Esophagus (tissue), 2 donors: ENCODE measurements at regions not wholly inside any gene's neighbourhood (a gene's known extent, or its start where the extent isn't known, plus 50 kb on each side); places are given as distances from the start of the nearest gene placed in this dataset.
"Not testable (repeated sequence)": the region's sequence is repeated elsewhere in the genome, so short reads cannot be mapped to it uniquely, and the experiment has no call there.

Source experiments
- H3K27ac ChIP-seq, 2 donors: one replicate each; pipeline ENCODE4 v1.5.1; 2013; ENCODE audit warnings: low read depth in 2 of 2, mild to moderate bottlenecking in 2 of 2, inconsistent platforms in 1 of 2, low read length in 1 of 2, moderate library complexity in 1 of 2
- H3K27me3 ChIP-seq, 2 donors: one replicate each; pipeline ENCODE4 v1.6.1; 2013; ENCODE audit warnings: low read length in 2 of 2, control low read depth in 1 of 2, mild to moderate bottlenecking in 1 of 2; ENCODE audit not compliant: insufficient read depth in 2 of 2, control insufficient read depth in 1 of 2
- H3K36me3 ChIP-seq, 2 donors: one replicate each; pipeline ENCODE4 v1.6.1; 2013; ENCODE audit warnings: low read length in 1 of 2; ENCODE audit not compliant: control insufficient read depth in 2 of 2, insufficient read depth in 2 of 2
- H3K4me1 ChIP-seq, 2 donors: one replicate each; pipeline ENCODE4 v1.6.1; 2013; ENCODE audit warnings: low read length in 1 of 2; ENCODE audit not compliant: control insufficient read depth in 2 of 2, insufficient read depth in 2 of 2
- H3K4me3 ChIP-seq, 2 donors: one replicate each; pipeline ENCODE4 v1.5.1; 2013; ENCODE audit warnings: low read length in 2 of 2, mild to moderate bottlenecking in 2 of 2, low read depth in 1 of 2, moderate library complexity in 1 of 2
- H3K9me3 ChIP-seq, 2 donors: one replicate each; pipeline ENCODE4 v1.6.1; 2013; ENCODE audit warnings: mild to moderate bottlenecking in 2 of 2, low read depth in 1 of 2, low read length in 1 of 2, moderate library complexity in 1 of 2; ENCODE audit not compliant: control insufficient read depth in 2 of 2, insufficient read depth in 1 of 2
- WGBS, 2 donors: extraction: QIAGEN DNeasy Blood & Tissue Kit; methylation state at CpG; one replicate each; pipeline ENCODE4 v1.1.7; 2013; 5-methylcytosine and 5-hydroxymethylcytosine counted together
- donor health status: healthy with polysubstance abuse.
- donor health status: Bipolar disorder and iron deficiency.

DNA sequence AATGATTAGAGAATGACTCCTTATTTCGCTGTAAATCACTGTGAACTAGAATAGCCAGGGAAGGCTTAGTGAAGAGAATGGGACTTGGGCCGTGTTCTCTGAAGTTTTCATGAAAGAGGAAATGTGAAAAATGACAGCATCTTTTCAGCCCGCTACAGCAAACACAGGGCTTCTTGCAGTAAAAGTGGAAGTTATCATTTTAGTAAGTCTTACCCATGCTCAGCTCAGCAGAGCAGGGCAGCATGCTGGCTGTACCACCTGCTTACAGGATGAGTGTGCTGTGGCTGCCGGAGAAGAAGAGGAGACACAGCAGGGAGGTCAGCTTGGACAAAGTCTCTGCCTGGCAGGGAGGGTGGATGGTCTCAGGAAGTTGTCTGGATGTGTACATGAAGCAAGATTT is 300.7 kb upstream of the DLGAP1 start:
- Histone ChIP-seq H3K27ac (no peak overlapping the region), H3K4me3 (no peak overlapping the region), H3K27me3 (no peaks in the 10 kb centered on the region), H3K36me3 (no peaks in the 10 kb centered on the region), H3K4me1 (no peaks in the 10 kb centered on the region), H3K9me3 (no peaks in the 10 kb centered on the region)
- WGBS, 2 donors: 77 to 81% methylated on average over 4 of the region's 4 CpGs

DNA sequence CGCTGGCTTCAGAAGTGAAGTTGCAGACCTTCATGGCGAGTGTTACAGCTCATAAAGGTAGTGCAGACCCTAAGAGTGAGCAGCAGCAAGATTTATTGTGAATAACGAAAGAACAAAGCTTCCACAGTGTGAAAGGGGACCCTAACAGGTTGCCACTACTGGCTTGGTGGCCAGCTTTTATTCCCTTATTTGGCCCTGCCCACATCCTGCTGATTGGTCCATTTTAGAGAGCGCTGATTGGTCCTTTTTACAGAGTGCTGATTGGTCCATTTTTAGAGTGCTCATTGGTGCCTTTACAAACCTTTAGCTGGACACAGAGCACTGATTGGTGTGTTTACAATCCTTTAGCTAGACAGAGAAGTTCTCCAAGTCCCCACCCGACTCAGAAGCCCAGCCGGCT is 298.0 kb upstream of the DLGAP1 start:
- not testable (repeated sequence) for H3K9me3 ChIP-seq, H3K27ac ChIP-seq, H3K36me3 ChIP-seq, H3K4me3 ChIP-seq, H3K27me3 ChIP-seq, H3K4me1 ChIP-seq
- 68% methylated on average over 6 of the region's 6 CpGs for WGBS, 2 donors

DNA sequence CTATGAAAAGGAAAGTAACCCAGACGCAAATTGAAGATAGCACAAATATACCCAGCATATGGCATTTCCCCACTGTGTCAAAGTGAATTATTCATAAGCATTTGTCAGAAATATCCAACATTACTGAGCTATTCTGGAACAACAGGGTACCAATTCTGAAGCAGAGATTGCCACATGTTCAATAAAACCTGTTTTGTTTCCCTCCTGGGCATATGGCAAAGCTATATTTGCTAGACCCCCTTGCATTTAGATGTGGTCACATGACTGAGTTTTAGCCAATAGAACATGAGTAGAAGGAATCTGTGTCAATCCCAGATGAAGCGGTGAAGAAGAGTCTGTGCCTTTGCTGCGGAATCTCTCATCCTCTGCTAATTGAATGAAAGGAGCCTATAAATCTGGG is 296.4 kb upstream of the DLGAP1 start:
- H3K4me1 ChIP-seq: no peaks in the 10 kb centered on the region
- 88 to 89% methylated on average over 3 of the region's 3 CpGs for WGBS, 2 donors

GRCh38 chr18:4750393-4751346 is 295.6 kb upstream of the DLGAP1 start:
- no peak overlapping the region for H3K27ac ChIP-seq
- WGBS, 2 donors: 71 to 72% methylated on average over 8 of the region's 8 CpGs
- H3K4me1 ChIP-seq: no peaks in the 10 kb centered on the region
- H3K4me3 ChIP-seq: no peak overlapping the region
- H3K27me3 ChIP-seq: no peaks in the 10 kb centered on the region
- no peaks in the 10 kb centered on the region for H3K9me3 ChIP-seq
- no peaks in the 10 kb centered on the region for H3K36me3 ChIP-seq

More for the DNA sequence above, 296.4 kb upstream of the DLGAP1 start:
- Histone ChIP-seq H3K9me3 (no peaks in the 10 kb centered on the region), H3K36me3 (no peaks in the 10 kb centered on the region), H3K27me3 (no peaks in the 10 kb centered on the region), H3K27ac (no peak overlapping the region), H3K4me3 (no peak overlapping the region)

DNA sequence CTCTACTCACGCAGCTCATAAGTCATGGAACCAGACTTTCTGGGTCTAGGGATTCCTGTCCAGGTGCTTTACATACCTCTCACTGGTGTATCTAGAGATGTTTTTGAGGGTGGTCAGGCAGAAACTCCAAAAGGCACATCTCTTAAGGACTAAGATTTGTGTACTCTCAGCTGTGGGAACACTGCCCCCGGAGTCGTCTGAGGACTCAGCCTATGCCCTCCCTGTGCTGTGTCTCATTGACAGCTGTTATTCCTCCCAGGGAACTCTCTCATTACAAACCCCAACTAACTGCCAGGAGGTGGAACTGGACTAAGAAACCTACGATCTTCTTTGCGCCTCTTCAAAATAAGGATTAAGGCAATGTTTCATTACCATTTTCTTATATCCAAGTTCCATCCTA is 293.9 kb upstream of the DLGAP1 start:
- Histone ChIP-seq H3K4me1 (no peaks in the 10 kb centered on the region), H3K27me3 (no peaks in the 10 kb centered on the region), H3K36me3 (no peaks in the 10 kb centered on the region), H3K4me3 (no peak overlapping the region), H3K27ac (no peak overlapping the region), H3K9me3 (no peaks in the 10 kb centered on the region)
- 64 to 71% methylated on average over 5 of the region's 5 CpGs for WGBS, 2 donors

DNA sequence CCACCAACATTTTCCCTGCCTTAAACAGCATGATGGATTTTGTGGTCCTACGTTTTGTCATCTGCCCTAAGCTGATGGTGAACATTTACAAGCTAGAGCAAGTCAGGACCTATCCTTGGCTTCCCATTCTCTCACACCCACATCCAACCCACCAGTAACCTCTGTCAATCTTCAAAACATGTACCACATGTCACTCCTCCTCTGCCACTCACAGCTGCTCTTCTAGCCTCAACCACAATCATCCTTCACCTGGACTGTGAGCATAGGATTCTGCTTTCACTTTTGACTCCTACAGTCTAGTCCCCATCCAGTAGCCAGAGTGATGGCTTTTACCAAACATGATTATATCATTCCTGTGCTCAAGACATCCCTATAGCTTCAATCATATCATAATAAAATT is 279.8 kb upstream of the DLGAP1 start:
- no peaks in the 10 kb centered on the region for H3K36me3 ChIP-seq

GRCh38 chr18:4734021-4734420 is 278.9 kb upstream of the DLGAP1 start:
- WGBS, 2 donors: 76 to 85% methylated on average over 2 of the region's 2 CpGs
- Histone ChIP-seq H3K27me3 (no peaks in the 10 kb centered on the region), H3K9me3 (no peaks in the 10 kb centered on the region), H3K4me3 (no peak overlapping the region), H3K27ac (no peak overlapping the region), H3K4me1 (no peaks in the 10 kb centered on the region), H3K36me3 (no peaks in the 10 kb centered on the region)

More for the DNA sequence above, 279.8 kb upstream of the DLGAP1 start:
- WGBS, 2 donors: 57% methylated on average over 1 of the region's 1 CpG
- Histone ChIP-seq H3K9me3 (no peaks in the 10 kb centered on the region), H3K27ac (no peak overlapping the region), H3K4me3 (no peak overlapping the region), H3K4me1 (no peaks in the 10 kb centered on the region), H3K27me3 (no peaks in the 10 kb centered on the region)

DNA sequence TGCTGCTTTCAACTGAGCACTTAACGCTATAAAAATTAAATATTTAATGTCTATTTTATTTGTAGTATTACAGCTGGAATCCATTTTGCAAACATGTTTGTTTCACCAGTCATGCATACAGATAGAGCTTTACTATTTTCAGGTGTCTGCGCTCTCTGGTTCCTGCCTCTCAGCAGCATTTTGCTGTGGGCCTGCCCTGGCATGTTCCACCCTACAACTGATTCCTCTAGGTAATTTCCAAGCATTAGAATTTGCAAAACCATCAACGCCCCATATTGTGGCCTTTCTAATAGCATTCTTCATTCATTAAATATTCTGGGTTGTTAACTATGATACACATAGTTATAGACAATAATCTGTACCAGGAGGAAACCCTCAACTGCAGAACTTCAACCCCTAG is 266.4 kb upstream of the DLGAP1 start:
- Histone ChIP-seq H3K4me3 (no peak overlapping the region), H3K27ac (no peak overlapping the region), H3K4me1 (no peaks in the 10 kb centered on the region), H3K27me3 (no peaks in the 10 kb centered on the region), H3K9me3 (no peaks in the 10 kb centered on the region), H3K36me3 (no peaks in the 10 kb centered on the region)
- 50 to 55% methylated on average over 3 of the region's 3 CpGs for WGBS, 2 donors

DNA sequence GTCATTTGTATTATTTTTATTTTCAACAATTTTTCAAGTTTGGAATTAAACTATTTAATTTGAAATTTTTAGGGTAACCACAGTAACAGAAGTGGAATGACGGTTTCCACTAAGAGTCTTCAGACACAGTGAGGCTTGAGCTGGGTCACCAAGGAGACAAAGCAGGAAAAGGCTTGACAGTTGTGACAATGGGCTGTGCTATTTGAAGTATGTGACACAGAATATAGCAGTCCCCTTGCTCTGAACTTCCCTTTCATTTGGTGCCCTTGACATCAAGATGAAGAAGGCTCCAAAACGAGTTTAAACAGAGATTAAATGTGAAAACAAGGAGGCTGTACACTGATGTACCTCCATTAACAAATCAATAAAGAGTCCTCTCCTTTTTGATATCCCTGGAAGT is 265.4 kb upstream of the DLGAP1 start:
- no peak overlapping the region for H3K4me3 ChIP-seq
- WGBS, 2 donors: 55 to 58% methylated on average over 2 of the region's 2 CpGs
- H3K4me1 ChIP-seq: no peaks in the 10 kb centered on the region
- H3K9me3 ChIP-seq: no peaks in the 10 kb centered on the region
- H3K36me3 ChIP-seq: no peaks in the 10 kb centered on the region
- H3K27ac ChIP-seq: no peak overlapping the region
- no peaks in the 10 kb centered on the region for H3K27me3 ChIP-seq

GRCh38 chr18:4705894-4706293 is 250.8 kb upstream of the DLGAP1 start:
- no peaks in the 10 kb centered on the region for H3K27me3 ChIP-seq
- WGBS, 2 donors: 75 to 87% methylated on average over 1 of the region's 1 CpG
- no peaks in the 10 kb centered on the region for H3K4me1 ChIP-seq
- no peak overlapping the region for H3K27ac ChIP-seq
- no peaks in the 10 kb centered on the region for H3K9me3 ChIP-seq
- H3K4me3 ChIP-seq: no peak overlapping the region
- no peaks in the 10 kb centered on the region for H3K36me3 ChIP-seq
